GM18507 (cell line): ENCODE measurements at regions not wholly inside any gene's neighbourhood (a gene's known extent, or its start where the extent isn't known, plus 50 kb on each side); places are given as distances from the start of the nearest gene placed in this dataset.

Experiments used
- DNase-seq: peaks from one replicate; pipeline ENCODE4 v3.0.0; 2011; ENCODE audit warnings: low read depth; ENCODE audit not compliant: insufficient read length; ENCODE audit errors: extremely low spot score
- FAIRE-seq: peaks from 2 replicates; lab custom pipeline; 2011; peaks lifted over from hg19 to GRCh38; lab: Jason Lieb, UNC

- FAIRE-seq = no peak
These were observed 239.3 kb upstream of the MYT1L start for GRCh38 chr2:2570360-2570759.

GRCh38 chr2:2569836-2570235 lies 238.8 kb upstream of the MYT1L start:
- FAIRE-seq = no peak
- no peak for DNase-seq

More at GRCh38 chr2:2570360-2570759, 239.3 kb upstream of the MYT1L start:
- no peak for DNase-seq

GRCh38 chr2:2569306-2569705 lies 238.2 kb upstream of the MYT1L start:
- FAIRE-seq (no peak), DNase-seq (no peak)

GRCh38 chr2:2568411-2568810 lies 237.3 kb upstream of the MYT1L start:
- DNase-seq = no peak
- FAIRE-seq = no peak

GRCh38 chr2:2567776-2568175 lies 236.7 kb upstream of the MYT1L start:
- FAIRE-seq (no peak), DNase-seq (no peak)

GRCh38 chr2:2566396-2567323 lies 235.6 kb upstream of the MYT1L start:
- no peak for FAIRE-seq
- no peak for DNase-seq

GRCh38 chr2:2565671-2566070 lies 234.6 kb upstream of the MYT1L start:
- FAIRE-seq = no peak

GRCh38 chr2:2564300-2565078 lies 233.4 kb upstream of the MYT1L start:
- DNase-seq (no peak), FAIRE-seq (no peak)

More at GRCh38 chr2:2565671-2566070, 234.6 kb upstream of the MYT1L start:
- no peak for DNase-seq

GRCh38 chr2:2563309-2563860 lies 232.3 kb upstream of the MYT1L start:
- no peak for FAIRE-seq
- DNase-seq = no peak

GRCh38 chr2:2562867-2563266 lies 231.8 kb upstream of the MYT1L start:
- no peak for FAIRE-seq
- DNase-seq = no peak

GRCh38 chr2:2561346-2562095 lies 230.4 kb upstream of the MYT1L start:
- FAIRE-seq = no peak
- DNase-seq = no peak

- FAIRE-seq = no peak
- no peak for DNase-seq
These were observed 229.4 kb upstream of the MYT1L start for GRCh38 chr2:2560374-2561015.

- FAIRE-seq (no peak), DNase-seq (no peak)
These were observed 227.4 kb upstream of the MYT1L start for GRCh38 chr2:2558476-2558875.

GRCh38 chr2:2557475-2557874 lies 226.4 kb upstream of the MYT1L start:
- no peak for FAIRE-seq
- no peak for DNase-seq

GRCh38 chr2:2550856-2551255 lies 219.8 kb upstream of the MYT1L start:
- FAIRE-seq (no peak), DNase-seq (no peak)

GRCh38 chr2:2547911-2548310 lies 216.8 kb upstream of the MYT1L start:
- DNase-seq (no peak), FAIRE-seq (no peak)

GRCh38 chr2:2547451-2547850 lies 216.4 kb upstream of the MYT1L start:
- FAIRE-seq (no peak), DNase-seq (no peak)

- DNase-seq (no peak), FAIRE-seq (no peak)
These were observed 215.0 kb upstream of the MYT1L start for GRCh38 chr2:2546046-2546445.

- FAIRE-seq = no peak
- DNase-seq = no peak
These were observed 212.0 kb upstream of the MYT1L start for GRCh38 chr2:2542966-2543611.
